ENCODE measurements at regions not wholly inside any gene's neighbourhood (a gene's known extent, or its start where the extent isn't known, plus 50 kb on each side); places are given as distances from the start of the nearest gene placed in this dataset.

GRCh38 chr4:160498211-160498610 is 1395.3 kb downstream of the RAPGEF2 start:
- H3K27ac ChIP-seq = no peak overlapping the region
- no peaks in the 10 kb centered on the region for H3K36me3 ChIP-seq
- no peaks in the 10 kb centered on the region for H3K4me1 ChIP-seq (ENCODE audit: insufficient read depth)
- DNase-seq = no peak
- 67 to 81% (median 77%) methylated on average over 4 of the region's 4 CpGs for WGBS, 3 donors
- no peak overlapping the region for H3K4me3 ChIP-seq
- no peaks in the 10 kb centered on the region for H3K9me3 ChIP-seq
- H3K27me3 ChIP-seq = no peaks in the 10 kb centered on the region
- TF ChIP-seq EP300 (IDR thresholded peaks at IDR 0.05) (no peak), POLR2A (IDR thresholded peaks at IDR 0.05) (no peak), CTCF (IDR thresholded peaks at IDR 0.05) (no peak)
- intact Hi-C loops (cut with DNase I) = no loop called here

- Histone ChIP-seq H3K4me3 (no peak overlapping the region), H3K27ac (no peak overlapping the region), H3K27me3 (no peaks in the 10 kb centered on the region), H3K36me3 (no peaks in the 10 kb centered on the region), H3K4me1 (ENCODE audit: insufficient read depth) (no peaks in the 10 kb centered on the region), H3K9me3 (no peaks in the 10 kb centered on the region)
- 57 to 82% (median 62%) methylated on average over 4 of the region's 4 CpGs for WGBS, 3 donors
- intact Hi-C loops (cut with DNase I) = no loop called here
- TF ChIP-seq POLR2A (IDR thresholded peaks at IDR 0.05) (no peak), EP300 (IDR thresholded peaks at IDR 0.05) (no peak), CTCF (IDR thresholded peaks at IDR 0.05) (no peak)
- no peak for DNase-seq
Observed at GRCh38 chr4:160505724-160506123, 1402.8 kb downstream of the RAPGEF2 start.

- no peak for DNase-seq
- no peak for TF ChIP-seq EP300 (IDR thresholded peaks at IDR 0.05)
- no peak for TF ChIP-seq CTCF (IDR thresholded peaks at IDR 0.05)
- intact Hi-C loops (cut with DNase I) = no loop called here
- no peak overlapping the region for H3K4me3 ChIP-seq
- H3K9me3 ChIP-seq = no peaks in the 10 kb centered on the region
- no peaks in the 10 kb centered on the region for H3K36me3 ChIP-seq
- H3K27ac ChIP-seq = no peak overlapping the region
- no peaks in the 10 kb centered on the region for H3K4me1 ChIP-seq (ENCODE audit: insufficient read depth)
- no peaks in the 10 kb centered on the region for H3K27me3 ChIP-seq
Observed at GRCh38 chr4:160510928-160511327, 1408.0 kb downstream of the RAPGEF2 start.

GRCh38 chr4:160514126-160514525 is 1411.2 kb downstream of the RAPGEF2 start:
- no peaks in the 10 kb centered on the region for H3K9me3 ChIP-seq
- no peaks in the 10 kb centered on the region for H3K27me3 ChIP-seq
- H3K27ac ChIP-seq = no peak overlapping the region
- DNase-seq = no peak
- no peak for TF ChIP-seq CTCF (IDR thresholded peaks at IDR 0.05)
- TF ChIP-seq EP300 (IDR thresholded peaks at IDR 0.05) = no peak
- TF ChIP-seq POLR2A (IDR thresholded peaks at IDR 0.05) = no peak
- H3K4me1 ChIP-seq (ENCODE audit: insufficient read depth) = no peaks in the 10 kb centered on the region
- intact Hi-C loops (cut with DNase I) = no loop called here
- WGBS, 3 donors = 27 to 43% (median 29%) methylated on average over 3 of the region's 3 CpGs
- H3K4me3 ChIP-seq = no peak overlapping the region
- no peaks in the 10 kb centered on the region for H3K36me3 ChIP-seq

GRCh38 chr4:160523231-160523630 is 1420.4 kb downstream of the RAPGEF2 start:
- TF ChIP-seq CTCF (IDR thresholded peaks at IDR 0.05) (no peak), EP300 (IDR thresholded peaks at IDR 0.05) (no peak), POLR2A (IDR thresholded peaks at IDR 0.05) (no peak)
- Histone ChIP-seq H3K4me1 (ENCODE audit: insufficient read depth) (no peaks in the 10 kb centered on the region), H3K27me3 (no peaks in the 10 kb centered on the region), H3K9me3 (no peaks in the 10 kb centered on the region), H3K36me3 (no peaks in the 10 kb centered on the region), H3K27ac (no peak overlapping the region), H3K4me3 (no peak overlapping the region)
- intact Hi-C loops (cut with DNase I) = no loop called here
- no peak for DNase-seq
- WGBS, 3 donors = 18 to 45% (median 21%) methylated on average over 1 of the region's 1 CpG

Measured in ovary (tissue), 7 donors.